Endothelial cell of umbilical vein (primary cell): ENCODE measurements at regions not wholly inside any gene's neighbourhood (a gene's known extent, or its start where the extent isn't known, plus 50 kb on each side); places are given as distances from the start of the nearest gene placed in this dataset.

Experiments used
- BruUV-seq: library from RNA; stranded (reverse); fragments of 400-500 nt; replicated peaks from 2 replicates; lab custom pipeline; 2021; lab: Mats Ljungman, UMichigan
- CTCF ChIA-PET: fragments of 300-600, 350-600 bp; sonication (Branson Sonifier 250); formaldehyde crosslinking; loops from one replicate; lab custom pipeline; 2021; ENCODE audit warnings: antibody characterized with exemption, inconsistent platforms; lab: Charles Lee
- POLR2A ChIA-PET: fragments of 300-600, 350-600 bp; sonication (Branson Sonifier 250); formaldehyde crosslinking; loops from one replicate; lab custom pipeline; 2021; ENCODE audit warnings: antibody characterized with exemption, inconsistent platforms; lab: Charles Lee
- DNase-seq: peaks from one replicate; pipeline ENCODE4 v3.0.0-alpha.2; 2011; ENCODE audit warnings: low read depth, low spot score
- FAIRE-seq: peaks from 2 replicates; lab custom pipeline; 2011; peaks lifted over from hg19 to GRCh38; lab: Jason Lieb, UNC
- H2AFZ ChIP-seq: 2 replicates; pipeline ENCODE4 v1.6.0; 2012; ENCODE audit warnings: low read depth, low read length, control low read depth, inconsistent platforms
- H3K27ac ChIP-seq: 2 replicates; pipeline ENCODE4 v1.5.1; 2011; ENCODE audit warnings: low read depth, mild to moderate bottlenecking, control low read depth, low read length, moderate library complexity; ENCODE audit not compliant: insufficient read depth
- H3K27me3 ChIP-seq, 2 experiments: 2 replicates each; pipeline versions ENCODE4 v1.6.0 to v1.6.1; 2011; ENCODE audit warnings: low read length in 2 of 2, mixed read lengths in 1 of 2; ENCODE audit not compliant: control insufficient read depth in 2 of 2, insufficient read depth in 2 of 2
- H3K36me3 ChIP-seq, 2 experiments: 2 replicates in 1 of 2; 3 replicates in 1 of 2; pipeline ENCODE4 v1.5.1; 2011; ENCODE audit warnings: low read length in 2 of 2, mild to moderate bottlenecking in 1 of 2, moderate library complexity in 1 of 2; ENCODE audit not compliant: control insufficient read depth in 2 of 2, insufficient read depth in 2 of 2; ENCODE audit errors: extremely low read depth in 1 of 2
- H3K4me1 ChIP-seq: 3 replicates; pipeline ENCODE4 v1.5.1; 2011; ENCODE audit warnings: mild to moderate bottlenecking, low read length; ENCODE audit not compliant: control insufficient read depth, insufficient read depth; ENCODE audit errors: extremely low read depth
- H3K4me2 ChIP-seq: 2 replicates; pipeline ENCODE4 v1.6.1; 2011; ENCODE audit warnings: low read length, control low read depth, mixed read lengths; ENCODE audit not compliant: insufficient read depth
- H3K4me3 ChIP-seq, 3 experiments: fragments of 200-600 bp in 1 of 3; sonication (generic), shearing (Covaris generic) in 1 of 3; replicated peaks in 1 of 3; 2 replicates each; pipeline ENCODE4 v1.5.1; 2011 to 2016; ENCODE audit warnings: control low read depth in 3 of 3, low read length in 3 of 3, mild to moderate bottlenecking in 2 of 3, inconsistent platforms in 1 of 3, low read depth in 1 of 3, moderate library complexity in 1 of 3; ENCODE audit not compliant: insufficient read depth in 1 of 3
- H3K79me2 ChIP-seq: 2 replicates; pipeline ENCODE4 v1.6.0; 2012; ENCODE audit warnings: low read length, inconsistent platforms; ENCODE audit not compliant: control insufficient read depth, insufficient read depth
- H3K9ac ChIP-seq: replicated peaks from 2 replicates; pipeline ENCODE3; 2011; ENCODE audit warnings: low read length, control low read depth; ENCODE audit not compliant: insufficient read depth; ENCODE audit errors: extremely low read depth
- H3K9me1 ChIP-seq: replicated peaks from 3 replicates; pipeline ENCODE4 v1.6.0; 2011; ENCODE audit warnings: mild to moderate bottlenecking, low read length; ENCODE audit not compliant: control insufficient read depth, insufficient read depth; ENCODE audit errors: extremely low read depth
- H3K9me3 ChIP-seq: replicated peaks from 2 replicates; pipeline ENCODE4 v1.5.1; 2012; ENCODE audit warnings: low read length, inconsistent platforms; ENCODE audit not compliant: control insufficient read depth, insufficient read depth
- H4K20me1 ChIP-seq: replicated peaks from 2 replicates; pipeline ENCODE3; 2011; ENCODE audit warnings: mild to moderate bottlenecking, low read length; ENCODE audit not compliant: control insufficient read depth, insufficient read depth; ENCODE audit errors: extremely low read depth
- EZH2 ChIP-seq: IDR thresholded peaks from 2 replicates; pipeline ENCODE4 v1.6.1; 2012; ENCODE audit warnings: borderline replicate concordance, low read depth, mild to moderate bottlenecking, moderate library complexity, low read length, inconsistent platforms; ENCODE audit not compliant: severe bottlenecking
- FOS ChIP-seq: IDR thresholded peaks from 2 replicates; pipeline ENCODE4 v1.6.1; 2011; ENCODE audit warnings: mild to moderate bottlenecking, low read length, moderate library complexity, borderline replicate concordance; ENCODE audit not compliant: insufficient read depth
- GATA2 ChIP-seq: IDR thresholded peaks from 2 replicates; pipeline ENCODE4 v1.7.0; 2011; ENCODE audit warnings: low read depth, mild to moderate bottlenecking, moderate library complexity, mixed read lengths, low read length; ENCODE audit not compliant: insufficient read length, insufficient read depth
- JUN ChIP-seq: IDR thresholded peaks from 2 replicates; pipeline ENCODE4 v1.6.1; 2011; ENCODE audit warnings: borderline replicate concordance, low read depth; ENCODE audit not compliant: insufficient read length, insufficient read depth
- MYC ChIP-seq: IDR thresholded peaks from one replicate; pipeline ENCODE4 v1.6.1; 2011; ENCODE audit warnings: mild to moderate bottlenecking, low read depth, low read length
- POLR2A ChIP-seq: IDR thresholded peaks from 2 replicates; pipeline ENCODE4 v1.6.1; 2012; ENCODE audit warnings: low read depth, mild to moderate bottlenecking, control low read depth, low read length
- POLR2AphosphoS5 ChIP-seq: IDR thresholded peaks from 2 replicates; pipeline ENCODE4 v1.6.1; 2012; ENCODE audit warnings: low read depth, mild to moderate bottlenecking, control low read depth, low read length, moderate library complexity; ENCODE audit not compliant: insufficient read depth
- dilution Hi-C: fragments of 300-500 bp; cut with MboI; formaldehyde crosslinking; loops from one replicate; pipeline ENCODE4 v1.15.0; 2019; ENCODE audit warnings: low sequenced_read_pairs; ENCODE audit not compliant: extremely low pct_ligation_motif_present
- intact Hi-C: fragments of 100-400 bp; cut with micrococcal nuclease; formaldehyde crosslinking; loops from one replicate; pipeline ENCODE4 v1.10.0; 2022
- TF ChIP-seq, protein P1 (sequence below): IDR thresholded peaks from 2 replicates; pipeline ENCODE4 v1.6.1; 2011; ENCODE audit not compliant: insufficient read depth, insufficient read length
- TF ChIP-seq, protein P2 (sequence below), 2 donors: IDR thresholded peaks; 1 replicate in 1 of 2; 2 replicates in 1 of 2; pipeline ENCODE4 v1.5.1; 2011; ENCODE audit warnings: low read length in 2 of 2, mild to moderate bottlenecking in 2 of 2, moderate library complexity in 2 of 2, control low read depth in 1 of 2, inconsistent platforms in 1 of 2, low read depth in 1 of 2; ENCODE audit not compliant: insufficient read depth in 1 of 2; ENCODE audit errors: extremely low read depth in 1 of 2

DNA sequence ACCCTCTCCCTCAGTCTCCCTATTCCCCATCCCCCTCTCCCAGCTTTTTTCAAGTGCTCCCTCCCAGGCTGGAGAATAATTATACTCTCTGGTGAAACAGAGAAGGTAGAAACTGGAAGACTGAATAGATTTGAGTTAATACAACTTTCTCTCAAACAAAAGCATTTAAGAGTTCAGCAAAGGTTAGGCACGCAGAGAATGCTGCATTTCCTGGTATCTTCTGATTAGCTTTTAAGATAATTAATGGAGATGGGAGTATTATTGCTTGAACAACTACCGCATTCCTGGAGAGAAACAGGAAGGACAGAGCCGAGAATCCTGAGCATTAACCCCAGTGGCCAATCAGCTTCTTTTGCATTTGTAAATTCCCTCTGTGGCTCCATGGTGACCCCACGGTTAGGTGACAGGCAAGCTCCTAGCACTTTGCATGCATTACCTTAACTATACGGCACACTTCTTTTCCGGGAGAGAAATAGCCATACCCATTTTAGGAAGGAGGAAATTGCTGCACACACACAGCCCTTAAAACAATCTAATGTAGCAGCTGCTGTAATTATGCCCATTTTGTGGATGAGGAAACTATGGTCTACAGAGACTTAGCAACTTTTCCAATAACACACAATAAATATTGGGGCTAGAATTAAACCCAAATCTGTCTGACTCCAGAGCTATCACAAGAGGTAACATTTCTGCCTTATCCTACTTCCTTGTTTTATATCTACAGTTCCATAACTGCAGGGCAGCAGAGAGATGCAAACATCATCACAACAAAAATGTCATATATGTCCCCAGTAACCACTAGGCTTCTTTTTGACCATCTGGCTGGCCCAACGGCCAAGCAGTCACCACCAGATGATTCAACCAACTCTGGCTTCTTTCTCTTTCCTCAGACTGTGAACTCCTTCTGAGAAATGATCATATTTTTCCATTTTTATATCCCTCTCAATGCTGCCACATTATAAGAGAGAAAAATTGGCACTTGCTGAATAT is 169.9 kb downstream of the CD24 start:
- BruUV-seq = no TSS peak
- no peak overlapping the region for H3K4me2 ChIP-seq

More for the DNA sequence above, 169.9 kb downstream of the CD24 start:
- Histone ChIP-seq H3K9me3 (no peaks in the 10 kb centered on the region), H3K79me2 (no peaks in the 10 kb centered on the region), H3K9me1 (no peaks in the 10 kb centered on the region), H2AFZ (no peak overlapping the region), H3K27me3 (no peaks in the 10 kb centered on the region), H3K27ac (no peak overlapping the region), H3K36me3 (no peaks in the 10 kb centered on the region), H4K20me1 (no peaks in the 10 kb centered on the region), H3K4me1 (no peaks in the 10 kb centered on the region), H3K4me3 (no peak overlapping the region), H3K9ac (no peak overlapping the region)
- POLR2A ChIA-PET = no interaction called here
- dilution Hi-C loops (no loop called here), intact Hi-C loops (no loop called here)
- TF ChIP-seq POLR2A (no peak), EZH2 (no peak), POLR2AphosphoS5 (no peak), MYC (no peak), FOS (no peak), JUN (no peak), GATA2 (no peak)
- TF ChIP-seq, protein P1, sequence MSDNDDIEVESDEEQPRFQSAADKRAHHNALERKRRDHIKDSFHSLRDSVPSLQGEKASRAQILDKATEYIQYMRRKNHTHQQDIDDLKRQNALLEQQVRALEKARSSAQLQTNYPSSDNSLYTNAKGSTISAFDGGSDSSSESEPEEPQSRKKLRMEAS = no peak
- TF ChIP-seq, protein P2, sequence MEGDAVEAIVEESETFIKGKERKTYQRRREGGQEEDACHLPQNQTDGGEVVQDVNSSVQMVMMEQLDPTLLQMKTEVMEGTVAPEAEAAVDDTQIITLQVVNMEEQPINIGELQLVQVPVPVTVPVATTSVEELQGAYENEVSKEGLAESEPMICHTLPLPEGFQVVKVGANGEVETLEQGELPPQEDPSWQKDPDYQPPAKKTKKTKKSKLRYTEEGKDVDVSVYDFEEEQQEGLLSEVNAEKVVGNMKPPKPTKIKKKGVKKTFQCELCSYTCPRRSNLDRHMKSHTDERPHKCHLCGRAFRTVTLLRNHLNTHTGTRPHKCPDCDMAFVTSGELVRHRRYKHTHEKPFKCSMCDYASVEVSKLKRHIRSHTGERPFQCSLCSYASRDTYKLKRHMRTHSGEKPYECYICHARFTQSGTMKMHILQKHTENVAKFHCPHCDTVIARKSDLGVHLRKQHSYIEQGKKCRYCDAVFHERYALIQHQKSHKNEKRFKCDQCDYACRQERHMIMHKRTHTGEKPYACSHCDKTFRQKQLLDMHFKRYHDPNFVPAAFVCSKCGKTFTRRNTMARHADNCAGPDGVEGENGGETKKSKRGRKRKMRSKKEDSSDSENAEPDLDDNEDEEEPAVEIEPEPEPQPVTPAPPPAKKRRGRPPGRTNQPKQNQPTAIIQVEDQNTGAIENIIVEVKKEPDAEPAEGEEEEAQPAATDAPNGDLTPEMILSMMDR (IDR thresholded peaks at IDR 0.05; ENCODE audit: extremely low read depth in 1 of 2, insufficient read depth in 1 of 2, low read depth in 1 of 2, low read length in 2 of 2) = no peak
- FAIRE-seq (no peak), DNase-seq (no peak)
- CTCF ChIA-PET = no interaction called here
